Cardiac fibroblast (primary cell): ENCODE measurements at regions not wholly inside any gene's neighbourhood (a gene's known extent, or its start where the extent isn't known, plus 50 kb on each side); places are given as distances from the start of the nearest gene placed in this dataset.

Experiments used
- DNase-seq, 2 donors: peaks; one replicate each; pipeline versions ENCODE4 v3.0.0 to v3.0.0-alpha.2; 2010; ENCODE audit warnings: low read depth in 2 of 2
- H3K4me3 ChIP-seq, 2 donors: replicated peaks in 1 of 2; 1 replicate in 1 of 2; 2 replicates in 1 of 2; pipeline ENCODE4 v1.5.1; 2011; ENCODE audit warnings: low read depth in 2 of 2, low read length in 2 of 2, mild to moderate bottlenecking in 2 of 2, moderate library complexity in 1 of 2
- CTCF ChIP-seq: IDR thresholded peaks from one replicate; pipeline ENCODE4 v1.5.1; 2011; ENCODE audit warnings: low read depth, mild to moderate bottlenecking, low read length, inconsistent platforms

DNA sequence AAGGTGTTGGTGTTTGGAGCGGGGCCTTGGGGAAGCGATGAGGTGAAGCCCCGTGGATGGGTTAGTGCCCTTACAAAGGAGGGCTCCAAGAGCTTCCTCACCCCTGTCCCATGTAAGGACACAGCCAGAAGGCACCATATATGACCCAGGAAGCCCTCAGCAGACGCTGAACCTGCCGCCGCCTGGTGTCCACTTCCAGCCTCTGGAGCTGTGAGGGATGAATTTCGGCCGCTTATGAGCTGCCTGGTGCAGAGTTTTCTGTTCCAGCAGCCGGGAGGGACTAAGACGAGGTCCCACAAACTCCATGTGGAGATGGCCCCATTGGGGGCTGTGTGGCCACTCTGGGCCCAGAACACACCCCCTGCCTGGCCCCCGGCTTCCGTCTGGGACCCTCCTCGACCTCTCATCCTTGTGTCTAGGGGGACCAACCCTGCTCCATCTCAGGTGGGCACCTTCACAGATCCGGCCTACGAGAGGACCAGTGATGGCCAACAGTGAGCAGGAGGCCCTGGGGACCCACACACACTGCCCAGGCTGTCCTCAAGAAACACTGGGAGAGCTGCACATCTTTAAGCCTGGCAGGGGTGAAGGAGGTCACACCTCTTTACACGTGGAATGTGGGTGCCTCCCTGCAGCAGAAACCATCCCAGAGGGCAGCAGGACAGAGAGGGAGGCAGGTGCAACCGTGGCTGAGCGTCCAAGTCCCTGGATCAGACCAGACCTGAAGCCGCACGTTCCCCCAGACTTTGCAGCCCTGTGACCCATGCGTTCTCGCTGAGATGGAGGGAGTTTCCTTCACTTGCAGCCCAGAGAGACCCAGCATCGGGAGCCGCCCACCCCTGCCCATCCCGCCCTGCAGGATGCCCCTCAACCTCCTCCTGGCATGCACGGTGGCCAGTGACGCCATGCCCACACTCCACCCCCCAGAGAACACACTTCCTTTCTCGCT is 96.1 kb downstream of the PDGFA start:
- no peak overlapping the region for H3K4me3 ChIP-seq
- DNase-seq = no peak
- no peak for TF ChIP-seq CTCF

DNA sequence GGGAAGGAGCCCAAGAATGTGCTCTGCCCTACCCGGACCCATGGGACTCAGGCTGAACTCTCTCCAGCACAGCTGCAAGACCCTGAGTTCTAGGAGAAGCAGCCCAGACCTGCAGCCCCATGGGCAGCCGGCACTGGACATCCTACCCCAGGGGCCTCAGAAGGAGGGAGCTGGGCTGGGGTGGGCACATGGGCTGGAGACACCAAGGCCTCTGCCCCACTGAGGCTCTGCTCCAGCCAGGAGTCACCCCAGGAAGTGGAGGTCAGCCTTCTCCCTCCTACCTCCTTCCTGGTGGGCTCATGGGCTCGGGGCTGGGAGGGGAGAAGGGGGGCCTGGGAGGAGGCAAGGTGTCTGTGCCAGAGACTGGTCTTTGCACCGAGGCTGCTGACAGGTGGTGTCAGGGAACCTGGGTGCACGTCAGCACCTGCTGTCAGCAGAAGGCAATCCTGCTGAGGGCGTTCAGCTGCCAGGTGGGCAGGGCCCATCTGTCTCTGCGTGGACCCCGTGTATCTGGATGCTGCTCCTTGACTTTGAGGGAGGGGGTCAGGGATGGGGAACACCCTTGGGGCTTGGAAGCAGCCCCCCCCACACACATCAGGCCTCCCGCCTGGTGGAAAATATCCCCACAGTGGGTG is 95.2 kb downstream of the PDGFA start:
- DNase-seq = no peak
- no peak overlapping the region for H3K4me3 ChIP-seq
- TF ChIP-seq CTCF = no peak

GRCh38 chr7:424961-425793 is 94.5 kb downstream of the PDGFA start:
- DNase-seq = peak in 1 of 2 donors; percentile 14
- no peak overlapping the region for H3K4me3 ChIP-seq
- no peak for TF ChIP-seq CTCF

DNA sequence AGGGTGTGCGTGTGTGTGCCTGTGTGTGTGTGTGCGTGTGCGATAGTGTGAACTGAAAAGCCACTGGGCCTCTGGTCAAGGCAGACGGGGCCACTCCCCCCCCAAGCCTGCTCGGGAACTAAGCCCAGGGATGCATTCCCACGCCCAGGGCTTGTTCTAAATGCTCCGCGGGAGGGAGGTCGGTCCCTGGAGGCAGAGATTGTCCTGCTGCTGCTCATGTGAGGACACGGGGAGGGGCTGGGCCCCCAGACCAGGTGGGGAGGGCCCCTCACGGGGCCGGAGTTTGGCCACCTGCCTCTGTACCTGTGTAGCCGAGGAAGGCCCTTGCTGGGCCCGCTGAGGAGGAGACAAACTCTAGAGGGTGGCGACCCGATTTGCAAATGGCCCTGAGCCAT is 93.9 kb downstream of the PDGFA start:
- peak in 1 of 2 donors; percentile 32 for DNase-seq
- H3K4me3 ChIP-seq = no peak overlapping the region
- TF ChIP-seq CTCF = no peak

DNA sequence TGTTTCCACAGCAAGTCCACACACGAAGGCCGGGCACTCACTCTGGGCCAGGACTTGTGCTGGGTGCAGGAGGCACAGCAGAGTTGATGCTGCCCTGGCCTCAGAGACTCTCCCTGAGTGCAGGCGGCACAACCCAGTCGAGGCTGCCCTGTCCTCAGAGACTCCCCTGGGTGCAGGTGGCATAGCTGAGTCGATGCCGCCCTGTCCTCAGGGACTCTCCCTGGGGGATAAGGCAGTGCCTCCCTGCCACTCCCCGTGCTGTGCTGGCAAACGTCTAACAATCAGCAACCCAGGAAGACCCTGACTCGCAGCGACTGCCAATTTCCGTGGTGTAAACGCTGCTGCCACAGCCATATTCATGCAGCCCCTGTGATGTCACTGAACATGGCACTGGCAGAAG is 93.1 kb downstream of the PDGFA start:
- no peak for DNase-seq
- TF ChIP-seq CTCF = no peak
- no peak overlapping the region for H3K4me3 ChIP-seq

GRCh38 chr7:427506-428103 is 92.0 kb downstream of the PDGFA start:
- TF ChIP-seq CTCF = no peak
- no peak overlapping the region for H3K4me3 ChIP-seq
- DNase-seq = no peak
